Suprapubic skin (tissue), 4 donors: ENCODE measurements at regions not wholly inside any gene's neighbourhood (a gene's known extent, or its start where the extent isn't known, plus 50 kb on each side); places are given as distances from the start of the nearest gene placed in this dataset.
"Not testable (repeated sequence)": the region's sequence is repeated elsewhere in the genome, so short reads cannot be mapped to it uniquely, and the experiment has no call there.

ENCODE experiments used
- DNase-seq, 2 donors: peaks; one replicate each; pipeline ENCODE4 v3.0.0-alpha.2; 2019; ENCODE audit warnings: low spot score in 2 of 2
- H3K27ac ChIP-seq: fragments of 200-600 bp; sonication (generic); one replicate; pipeline ENCODE4 v1.5.1; 2019
- H3K27me3 ChIP-seq: fragments of 200-600 bp; sonication (generic); one replicate; pipeline ENCODE4 v1.5.1; 2019
- H3K36me3 ChIP-seq: fragments of 200-600 bp; sonication (generic); one replicate; pipeline ENCODE4 v1.5.1; 2019
- H3K4me1 ChIP-seq: fragments of 200-600 bp; sonication (generic); one replicate; pipeline ENCODE4 v1.5.1; 2019
- H3K4me3 ChIP-seq: fragments of 200-600 bp; sonication (generic); one replicate; pipeline ENCODE4 v1.5.1; 2019; ENCODE audit warnings: mild to moderate bottlenecking
- H3K9me3 ChIP-seq: fragments of 200-600 bp; sonication (generic); one replicate; pipeline ENCODE4 v1.5.1; 2019
- EP300 ChIP-seq: sonication (generic); formaldehyde crosslinking; IDR thresholded peaks from one replicate; pipeline ENCODE4 v1.6.1; 2017; ENCODE audit warnings: antibody characterized with exemption
- POLR2A ChIP-seq, 2 donors: fragments of 450-650 bp; IDR thresholded peaks; one replicate each; pipeline ENCODE4 v1.6.1; 2017; ENCODE audit warnings: antibody characterized with exemption in 2 of 2, mild to moderate bottlenecking in 2 of 2, moderate library complexity in 2 of 2
- POLR2AphosphoS5 ChIP-seq, 3 donors: sonication (generic); formaldehyde crosslinking; IDR thresholded peaks; one replicate each; pipeline ENCODE4 v1.6.1; 2017; ENCODE audit warnings: antibody characterized with exemption in 3 of 3
- WGBS: methylation state at CpG from one replicate; pipeline ENCODE4 v1.1.5; 2018; 5-methylcytosine and 5-hydroxymethylcytosine counted together
- TF ChIP-seq, protein P1 (sequence below), 2 donors: fragments of 200-600 bp in 1 of 2; fragments of 450-650 bp in 1 of 2; sonication (generic) in 1 of 2; IDR thresholded peaks; one replicate each; pipeline ENCODE4 v1.5.1; 2016 to 2019; ENCODE audit warnings: antibody characterized with exemption in 2 of 2, mild to moderate bottlenecking in 1 of 2, moderate library complexity in 1 of 2

- no peak for DNase-seq
- H3K27me3 ChIP-seq = no peaks in the 10 kb centered on the region
- H3K9me3 ChIP-seq = no peaks in the 10 kb centered on the region
- TF ChIP-seq POLR2A (IDR thresholded peaks at IDR 0.05) (no peak), POLR2AphosphoS5 (IDR thresholded peaks at IDR 0.05) (no peak), EP300 (no peak)
- TF ChIP-seq, protein P1, sequence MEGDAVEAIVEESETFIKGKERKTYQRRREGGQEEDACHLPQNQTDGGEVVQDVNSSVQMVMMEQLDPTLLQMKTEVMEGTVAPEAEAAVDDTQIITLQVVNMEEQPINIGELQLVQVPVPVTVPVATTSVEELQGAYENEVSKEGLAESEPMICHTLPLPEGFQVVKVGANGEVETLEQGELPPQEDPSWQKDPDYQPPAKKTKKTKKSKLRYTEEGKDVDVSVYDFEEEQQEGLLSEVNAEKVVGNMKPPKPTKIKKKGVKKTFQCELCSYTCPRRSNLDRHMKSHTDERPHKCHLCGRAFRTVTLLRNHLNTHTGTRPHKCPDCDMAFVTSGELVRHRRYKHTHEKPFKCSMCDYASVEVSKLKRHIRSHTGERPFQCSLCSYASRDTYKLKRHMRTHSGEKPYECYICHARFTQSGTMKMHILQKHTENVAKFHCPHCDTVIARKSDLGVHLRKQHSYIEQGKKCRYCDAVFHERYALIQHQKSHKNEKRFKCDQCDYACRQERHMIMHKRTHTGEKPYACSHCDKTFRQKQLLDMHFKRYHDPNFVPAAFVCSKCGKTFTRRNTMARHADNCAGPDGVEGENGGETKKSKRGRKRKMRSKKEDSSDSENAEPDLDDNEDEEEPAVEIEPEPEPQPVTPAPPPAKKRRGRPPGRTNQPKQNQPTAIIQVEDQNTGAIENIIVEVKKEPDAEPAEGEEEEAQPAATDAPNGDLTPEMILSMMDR (IDR thresholded peaks at IDR 0.05) = no peak
- H3K4me3 ChIP-seq = no peak overlapping the region
- no peaks in the 10 kb centered on the region for H3K4me1 ChIP-seq
- no peaks in the 10 kb centered on the region for H3K36me3 ChIP-seq
- H3K27ac ChIP-seq = no peak overlapping the region
These were observed 90.4 kb upstream of the C5orf63 start for GRCh38 chr5:127163750-127164149.

DNA sequence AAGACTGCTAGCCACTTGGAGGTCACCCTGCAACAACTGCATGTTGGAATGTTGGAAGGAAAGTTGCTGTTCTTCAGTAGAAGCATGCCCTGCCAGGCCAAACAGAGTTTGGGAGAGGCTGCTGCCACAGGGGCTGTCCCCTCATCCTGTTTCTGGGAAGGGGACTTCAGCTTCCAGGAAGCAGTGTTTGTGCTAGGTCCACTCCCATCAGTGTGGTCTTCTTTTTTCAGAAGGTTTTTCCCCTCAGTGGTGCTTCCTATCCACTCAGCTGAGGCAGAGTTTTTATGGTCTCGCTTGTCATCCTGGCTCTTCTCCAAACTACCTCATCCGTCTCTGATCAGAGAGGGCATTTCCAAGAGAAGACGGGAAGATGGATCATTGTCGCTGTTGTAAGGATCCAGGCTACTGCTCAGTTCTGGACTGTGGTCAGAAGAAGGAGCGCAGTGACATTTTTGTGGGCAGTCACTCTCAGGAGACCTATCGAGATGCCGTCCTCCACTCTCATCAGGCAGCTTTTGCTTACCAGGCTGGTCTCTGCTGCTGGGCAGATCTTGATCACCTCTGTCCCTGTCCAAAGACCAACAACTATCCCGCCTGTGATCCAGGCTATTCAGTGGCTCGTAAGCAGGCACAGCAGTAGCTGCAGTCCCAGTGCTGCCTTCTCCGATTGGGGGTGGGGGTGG, 97.8 kb upstream of the C5orf63 start:
- Histone ChIP-seq H3K9me3 (no peaks in the 10 kb centered on the region), H3K4me1 (no peaks in the 10 kb centered on the region), H3K36me3 (no peaks in the 10 kb centered on the region), H3K4me3 (no peak overlapping the region), H3K27ac (no peak overlapping the region), H3K27me3 (no peaks in the 10 kb centered on the region)
- TF ChIP-seq, protein P1 (IDR thresholded peaks at IDR 0.05) = no peak
- TF ChIP-seq POLR2AphosphoS5 (IDR thresholded peaks at IDR 0.05) (no peak), POLR2A (IDR thresholded peaks at IDR 0.05) (no peak), EP300 (no peak)
- WGBS = 86% methylated on average over 10 of the region's 10 CpGs
- DNase-seq = no peak

DNA sequence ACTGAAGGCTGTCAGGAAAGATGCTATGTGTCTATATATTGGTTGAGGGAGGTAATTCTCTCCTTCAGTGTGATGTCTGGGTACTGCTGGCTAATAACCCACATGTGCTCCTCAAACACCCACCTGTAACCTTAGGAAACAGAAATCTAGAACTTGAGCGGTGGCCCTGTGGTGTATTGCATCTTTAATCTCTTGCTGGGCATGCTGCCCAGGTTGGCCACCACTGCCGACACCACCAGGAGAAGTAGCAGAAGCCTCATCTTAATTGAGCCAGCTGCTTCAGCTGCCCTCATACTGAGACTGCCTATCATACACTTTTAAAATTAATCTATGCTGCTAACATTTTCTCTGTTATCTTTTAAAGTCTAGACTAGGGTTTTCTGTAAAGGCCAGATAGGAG, 103.5 kb upstream of the C5orf63 start:
- H3K36me3 ChIP-seq = no peaks in the 10 kb centered on the region
- TF ChIP-seq POLR2A (IDR thresholded peaks at IDR 0.05) (no peak), EP300 (no peak), POLR2AphosphoS5 (IDR thresholded peaks at IDR 0.05) (no peak)
- TF ChIP-seq, protein P1 (IDR thresholded peaks at IDR 0.05) = no peak
- no peaks in the 10 kb centered on the region for H3K9me3 ChIP-seq
- no peak overlapping the region for H3K4me3 ChIP-seq
- 33% methylated on average over 2 of the region's 2 CpGs for WGBS
- H3K27ac ChIP-seq = no peak overlapping the region
- no peaks in the 10 kb centered on the region for H3K27me3 ChIP-seq
- no peaks in the 10 kb centered on the region for H3K4me1 ChIP-seq
- DNase-seq = no peak

GRCh38 chr5:127182631-127183030, 108.0 kb upstream of the MEGF10 start:
- not testable (repeated sequence) for DNase-seq, H3K9me3 ChIP-seq, H3K27ac ChIP-seq, H3K4me1 ChIP-seq, H3K27me3 ChIP-seq, H3K36me3 ChIP-seq, H3K4me3 ChIP-seq
- 91% methylated on average over 8 of the region's 8 CpGs for WGBS

GRCh38 chr5:127183332-127183731, 107.3 kb upstream of the MEGF10 start:
- TF ChIP-seq EP300 = no peak
- TF ChIP-seq POLR2AphosphoS5 (IDR thresholded peaks at IDR 0.05) = no peak
- TF ChIP-seq, protein P1 (IDR thresholded peaks at IDR 0.05) = no peak
- no peak for TF ChIP-seq POLR2A (IDR thresholded peaks at IDR 0.05)

GRCh38 chr5:127184851-127185250, 105.7 kb upstream of the MEGF10 start:
- Histone ChIP-seq H3K27ac (no peak overlapping the region), H3K4me1 (no peaks in the 10 kb centered on the region), H3K36me3 (no peaks in the 10 kb centered on the region), H3K27me3 (no peaks in the 10 kb centered on the region), H3K9me3 (no peaks in the 10 kb centered on the region), H3K4me3 (no peak overlapping the region)
- no peak for DNase-seq
- TF ChIP-seq EP300 (no peak), POLR2AphosphoS5 (IDR thresholded peaks at IDR 0.05) (no peak), POLR2A (IDR thresholded peaks at IDR 0.05) (no peak)
- TF ChIP-seq, protein P1 (IDR thresholded peaks at IDR 0.05) = no peak
- WGBS = 52% methylated on average over 4 of the region's 4 CpGs

More at GRCh38 chr5:127183332-127183731, 107.3 kb upstream of the MEGF10 start:
- no peaks in the 10 kb centered on the region for H3K4me1 ChIP-seq
- WGBS = 77% methylated on average over 7 of the region's 7 CpGs
- no peak for DNase-seq
- no peak overlapping the region for H3K27ac ChIP-seq
- H3K27me3 ChIP-seq = no peaks in the 10 kb centered on the region
- no peaks in the 10 kb centered on the region for H3K9me3 ChIP-seq
- no peaks in the 10 kb centered on the region for H3K36me3 ChIP-seq
- no peak overlapping the region for H3K4me3 ChIP-seq
